NCI-H1930 (cell line): ENCODE measurements at regions not wholly inside any gene's neighbourhood (a gene's known extent, or its start where the extent isn't known, plus 50 kb on each side); places are given as distances from the start of the nearest gene placed in this dataset.

Experiments used
- DNase-seq, 2 experiments: peaks; one replicate each; lab custom pipeline; 2025; lab: John Stamatoyannopoulos, UW

- peak; percentile 82 to 87 for DNase-seq
Observed at GRCh38 chr6:133837801-133838349, 51.0 kb upstream of the TCF21 start.
